Heart left ventricle (tissue), 16 donors: ENCODE measurements at regions not wholly inside any gene's neighbourhood (a gene's known extent, or its start where the extent isn't known, plus 50 kb on each side); places are given as distances from the start of the nearest gene placed in this dataset.

ENCODE experiments used
- ATAC-seq, 4 donors: fragments of 200-7000 bp; cut with Tn5 transposase; one replicate each; pipeline ENCODE4 v1.9.1; 2020 to 2022; ENCODE audit warnings: moderate library complexity in 4 of 4, mild to moderate bottlenecking in 3 of 4, moderate number of reproducible peaks in 1 of 4
- DNase-seq, 5 donors: peaks; one replicate each; pipeline ENCODE4 v3.0.0-alpha.2; 2020
- H3K27ac ChIP-seq, 12 donors: fragments of 200-600 bp; sonication (generic) in 4 of 12; one replicate each; pipeline versions ENCODE4 v1.5.0 to v1.8.0; 2016 to 2022; ENCODE audit warnings: mild to moderate bottlenecking in 2 of 12
- H3K27me3 ChIP-seq, 9 donors: fragments of 200-600 bp; sonication (generic) in 2 of 9; one replicate each; pipeline versions ENCODE4 v1.5.1 to v1.8.0; 2016 to 2022; ENCODE audit warnings: mild to moderate bottlenecking in 3 of 9
- H3K36me3 ChIP-seq, 9 donors: fragments of 200-600 bp; sonication (generic) in 2 of 9; one replicate each; pipeline versions ENCODE4 v1.5.0 to v1.8.0; 2018 to 2022; ENCODE audit warnings: mild to moderate bottlenecking in 2 of 9
- H3K4me1 ChIP-seq, 12 donors: fragments of 200-600 bp; sonication (generic) in 4 of 12; one replicate each; pipeline versions ENCODE4 v1.5.0 to v1.8.0; 2016 to 2022; ENCODE audit warnings: mild to moderate bottlenecking in 3 of 12
- H3K4me3 ChIP-seq, 12 donors: fragments of 200-600 bp; sonication (generic) in 4 of 12; one replicate each; pipeline versions ENCODE4 v1.5.0 to v1.8.0; 2017 to 2022; ENCODE audit warnings: mild to moderate bottlenecking in 9 of 12, moderate library complexity in 4 of 12
- H3K9me3 ChIP-seq, 12 donors: fragments of 200-600 bp; sonication (generic) in 4 of 12; one replicate each; pipeline versions ENCODE4 v1.5.0 to v1.8.0; 2016 to 2022; ENCODE audit warnings: mild to moderate bottlenecking in 1 of 12
- CTCF ChIP-seq, 12 donors: fragments of 200-600 bp; sonication (generic) in 4 of 12; IDR thresholded peaks; one replicate each; pipeline versions ENCODE4 v1.5.0 to v1.8.0; 2018 to 2022; ENCODE audit warnings: antibody characterized with exemption in 12 of 12, mild to moderate bottlenecking in 5 of 12
- POLR2A ChIP-seq, 2 donors: fragments of 450-650 bp; IDR thresholded peaks; one replicate each; pipeline ENCODE4 v1.6.1; 2017; ENCODE audit warnings: antibody characterized with exemption in 2 of 2, mild to moderate bottlenecking in 2 of 2, moderate library complexity in 2 of 2
- WGBS, 4 donors: extraction: QIAGEN DNeasy Blood & Tissue Kit in 2 of 4; methylation state at CpG; one replicate each; pipeline versions ENCODE4 v1.1.5 to v1.1.7; 2013 to 2018; 5-methylcytosine and 5-hydroxymethylcytosine counted together
- intact Hi-C, 10 donors: fragments of 100-400 bp; cut with DNase I; formaldehyde crosslinking; loops; one replicate each; pipeline versions ENCODE4 v1.11.1 to v1.14.2; 2022
- donor health status: ischemic (EF 13 %, LVEDD 7.1; RV severe dilation, severe dysfunction).
- donor health status: healthy with polysubstance abuse.
- donor health status: DM: no; HTN: yes; CAD: no.
- donor health status: DM: no; HTN: no; CAD: no.
- donor health status: ischemic (EF 25% LVEDD 6.9; RV normal size, moderate dysfunction).
- donor health status: ischemic (EF 25% LVEDD 5.7; RV mildly dilated, moderate dysfunction).
- donor health status: healthy.
- donor health status: DM: yes; HTN: yes; CAD: no.
- donor health status: ischemic (EF 35%, LVEDD 5.7; RV mildly dilated, moderate dysfunction).
- donor health status: nonischemic (EF 11% LVEDD 7.7; RV severe dilation, severe dysfunction).
- donor health status: DM: yes; HTN: yes; CAD: no.
- donor health status: PGD.
- donor health status: ischemic (EF 29% LVEDD 5.4; RV normal size, mild dysfunction).
- donor health status: nonischemic (EF 23%, LVEDD 6.1; RV moderate dilation, normal function).

DNA sequence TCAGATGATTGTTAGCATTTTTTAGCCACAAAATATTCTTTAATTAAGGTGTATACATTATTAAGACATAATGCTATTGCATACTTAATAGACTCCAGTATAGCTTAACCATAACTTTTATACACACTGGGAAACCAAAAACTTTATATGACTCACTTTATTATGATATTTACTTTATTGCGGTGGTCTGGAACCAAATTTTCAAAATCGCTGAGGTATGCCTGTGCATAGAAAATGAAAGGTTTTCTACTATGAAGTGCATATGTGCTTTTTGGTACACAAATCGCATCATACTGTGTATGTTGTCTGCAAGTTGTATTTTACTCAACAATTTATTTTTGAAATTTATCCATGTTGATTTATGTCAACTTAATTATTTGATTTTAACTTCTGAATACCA lies 875.1 kb downstream of the SLC4A3 start:
- peaks cover 0 to 14% (median 0%) of the 10 kb centered on the region in 12 donors for H3K9me3 ChIP-seq
- H3K36me3 ChIP-seq: no peaks in the 10 kb centered on the region
- no peak for DNase-seq
- intact Hi-C loops: no loop called here
- no peak overlapping the region for H3K27ac ChIP-seq
- 95 to 98% (median 96%) methylated on average over 3 of the region's 3 CpGs for WGBS, 4 donors
- peaks cover 0 to 6% (median 0%) of the 10 kb centered on the region in 12 donors for H3K4me1 ChIP-seq
- no peaks in the 10 kb centered on the region for H3K27me3 ChIP-seq
- H3K4me3 ChIP-seq: no peak overlapping the region
- no peak for TF ChIP-seq POLR2A (IDR thresholded peaks at IDR 0.05)
- TF ChIP-seq CTCF (IDR thresholded peaks at IDR 0.05): no peak
- ATAC-seq: no peak

DNA sequence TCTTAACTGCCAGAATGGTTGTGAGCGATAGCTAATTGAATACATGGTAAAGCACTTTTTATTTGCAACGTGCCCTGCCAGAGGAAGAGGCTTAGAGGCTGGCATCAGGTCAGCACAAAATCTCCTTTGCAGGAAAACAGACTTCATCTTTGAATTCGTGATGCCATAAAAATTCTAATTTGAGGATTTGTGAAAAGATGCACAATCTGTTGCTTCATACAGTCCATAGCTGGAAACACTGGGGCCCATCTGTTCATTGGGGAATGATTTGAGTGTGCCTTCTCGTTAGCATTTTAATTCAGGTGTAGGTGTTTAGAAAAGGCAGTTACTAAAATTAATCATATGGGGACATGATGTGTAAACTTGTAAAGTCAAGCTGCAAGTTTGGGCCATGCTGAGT lies 876.0 kb downstream of the SLC4A3 start:
- Histone ChIP-seq H3K27ac (no peak overlapping the region), H3K4me1 (peaks cover 0 to 6% (median 0%) of the 10 kb centered on the region in 12 donors), H3K27me3 (no peaks in the 10 kb centered on the region), H3K4me3 (no peak overlapping the region), H3K36me3 (no peaks in the 10 kb centered on the region), H3K9me3 (peaks cover 0 to 14% (median 0%) of the 10 kb centered on the region in 12 donors)
- ATAC-seq (no peak), DNase-seq (no peak)
- TF ChIP-seq CTCF (IDR thresholded peaks at IDR 0.05) (no peak), POLR2A (IDR thresholded peaks at IDR 0.05) (no peak)
- intact Hi-C loops: no loop called here
- 83 to 90% (median 88%) methylated on average over 4 of the region's 4 CpGs for WGBS, 4 donors

- WGBS, 4 donors: 31 to 44% (median 34%) methylated on average over 2 of the region's 2 CpGs
- DNase-seq: no peak
- peaks cover 0 to 14% (median 0%) of the 10 kb centered on the region in 12 donors for H3K9me3 ChIP-seq
- no peak overlapping the region for H3K4me3 ChIP-seq
- no peak for TF ChIP-seq POLR2A (IDR thresholded peaks at IDR 0.05)
- no peak for TF ChIP-seq CTCF (IDR thresholded peaks at IDR 0.05)
- no peaks in the 10 kb centered on the region for H3K36me3 ChIP-seq
- no peaks in the 10 kb centered on the region for H3K27me3 ChIP-seq
- H3K27ac ChIP-seq: no peak overlapping the region
- H3K4me1 ChIP-seq: no peaks in the 10 kb centered on the region
- ATAC-seq: no peak
- intact Hi-C loops: no loop called here
Observed at GRCh38 chr2:220504938-220505503, 877.6 kb downstream of the SLC4A3 start.

- Histone ChIP-seq H3K4me1 (no peaks in the 10 kb centered on the region), H3K36me3 (no peaks in the 10 kb centered on the region), H3K9me3 (peaks cover 0 to 7% (median 0%) of the 10 kb centered on the region in 12 donors), H3K27ac (no peak overlapping the region), H3K27me3 (no peaks in the 10 kb centered on the region), H3K4me3 (no peak overlapping the region)
- DNase-seq (no peak), ATAC-seq (no peak)
- no peak for TF ChIP-seq CTCF (IDR thresholded peaks at IDR 0.05)
- TF ChIP-seq POLR2A (IDR thresholded peaks at IDR 0.05): no peak
- 79 to 92% (median 83%) methylated on average over 3 of the region's 3 CpGs for WGBS, 4 donors
- intact Hi-C loops: no loop called here
Observed at GRCh38 chr2:220506466-220506865, 879.0 kb downstream of the SLC4A3 start.
